ENCODE measurements at regions not wholly inside any gene's neighbourhood (a gene's known extent, or its start where the extent isn't known, plus 50 kb on each side); places are given as distances from the start of the nearest gene placed in this dataset.

GRCh38 chr2:65678779-65679391, 246.5 kb upstream of the SPRED2 start:
- H3K4me1 ChIP-seq (ENCODE audit: control insufficient read depth, insufficient read depth, low read length), result no peaks in the 10 kb centered on the region

GRCh38 chr2:65675350-65675749, 243.0 kb upstream of the SPRED2 start:
- H3K36me3 ChIP-seq (ENCODE audit: control insufficient read depth in 2 of 2, insufficient read depth in 2 of 2, low read length in 2 of 2), result no peaks in the 10 kb centered on the region
- no peaks in the 10 kb centered on the region for H3K27me3 ChIP-seq (ENCODE audit: control insufficient read depth in 1 of 2, insufficient read depth in 2 of 2, low read length in 2 of 2)
- peaks cover 3 to 10% of the 10 kb centered on the region in 2 donors for H3K9me3 ChIP-seq (ENCODE audit: control insufficient read depth in 2 of 2, low read length in 2 of 2)
- no peak overlapping the region for H3K9ac ChIP-seq (ENCODE audit: low read length in 2 of 2)
- H3K4me1 ChIP-seq (ENCODE audit: control insufficient read depth, insufficient read depth, low read length), result no peaks in the 10 kb centered on the region
- no peak overlapping the region for H3K4me3 ChIP-seq (ENCODE audit: low read length in 2 of 2)
- H3K27ac ChIP-seq (ENCODE audit: low read length), result no peak overlapping the region

More at GRCh38 chr2:65678779-65679391, 246.5 kb upstream of the SPRED2 start:
- no peak overlapping the region for H3K9ac ChIP-seq (ENCODE audit: low read length in 2 of 2)
- H3K36me3 ChIP-seq (ENCODE audit: control insufficient read depth in 2 of 2, insufficient read depth in 2 of 2, low read length in 2 of 2), result no peaks in the 10 kb centered on the region
- no peaks in the 10 kb centered on the region for H3K27me3 ChIP-seq (ENCODE audit: control insufficient read depth in 1 of 2, insufficient read depth in 2 of 2, low read length in 2 of 2)
- H3K4me3 ChIP-seq (ENCODE audit: low read length in 2 of 2), result no peak overlapping the region
- H3K27ac ChIP-seq (ENCODE audit: low read length), result no peak overlapping the region
- peaks cover 3 to 6% of the 10 kb centered on the region in 2 donors for H3K9me3 ChIP-seq (ENCODE audit: control insufficient read depth in 2 of 2, low read length in 2 of 2)

GRCh38 chr2:65671670-65672242, 239.4 kb upstream of the SPRED2 start:
- Histone ChIP-seq H3K4me1 (ENCODE audit: control insufficient read depth, insufficient read depth, low read length) (no peaks in the 10 kb centered on the region), H3K36me3 (ENCODE audit: control insufficient read depth in 2 of 2, insufficient read depth in 2 of 2, low read length in 2 of 2) (no peaks in the 10 kb centered on the region), H3K27ac (ENCODE audit: low read length) (no peak overlapping the region), H3K27me3 (ENCODE audit: control insufficient read depth in 1 of 2, insufficient read depth in 2 of 2, low read length in 2 of 2) (no peaks in the 10 kb centered on the region), H3K9me3 (ENCODE audit: control insufficient read depth in 2 of 2, low read length in 2 of 2) (peaks cover 8 to 23% of the 10 kb centered on the region in 2 donors), H3K9ac (ENCODE audit: low read length in 2 of 2) (no peak overlapping the region), H3K4me3 (ENCODE audit: low read length in 2 of 2) (no peak overlapping the region)

GRCh38 chr2:65669574-65669973, 237.2 kb upstream of the SPRED2 start:
- no peaks in the 10 kb centered on the region for H3K27me3 ChIP-seq (ENCODE audit: control insufficient read depth in 1 of 2, insufficient read depth in 2 of 2, low read length in 2 of 2)
- no peaks in the 10 kb centered on the region for H3K4me1 ChIP-seq (ENCODE audit: control insufficient read depth, insufficient read depth, low read length)
- H3K9me3 ChIP-seq (ENCODE audit: control insufficient read depth in 2 of 2, low read length in 2 of 2), result peaks cover 8 to 17% of the 10 kb centered on the region in 2 donors
- no peaks in the 10 kb centered on the region for H3K36me3 ChIP-seq (ENCODE audit: control insufficient read depth in 2 of 2, insufficient read depth in 2 of 2, low read length in 2 of 2)
- no peak overlapping the region for H3K9ac ChIP-seq (ENCODE audit: low read length in 2 of 2)
- H3K27ac ChIP-seq (ENCODE audit: low read length), result no peak overlapping the region
- no peak overlapping the region for H3K4me3 ChIP-seq (ENCODE audit: low read length in 2 of 2)

- Histone ChIP-seq H3K4me3 (ENCODE audit: low read length in 2 of 2) (no peak overlapping the region), H3K27me3 (ENCODE audit: control insufficient read depth in 1 of 2, insufficient read depth in 2 of 2, low read length in 2 of 2) (no peaks in the 10 kb centered on the region), H3K27ac (ENCODE audit: low read length) (no peak overlapping the region), H3K9ac (ENCODE audit: low read length in 2 of 2) (no peak overlapping the region), H3K9me3 (ENCODE audit: control insufficient read depth in 2 of 2, low read length in 2 of 2) (peaks cover 5 to 17% of the 10 kb centered on the region in 2 donors), H3K4me1 (ENCODE audit: control insufficient read depth, insufficient read depth, low read length) (no peaks in the 10 kb centered on the region), H3K36me3 (ENCODE audit: control insufficient read depth in 2 of 2, insufficient read depth in 2 of 2, low read length in 2 of 2) (no peaks in the 10 kb centered on the region)
Observed at GRCh38 chr2:65668744-65669143, 236.3 kb upstream of the SPRED2 start.

GRCh38 chr2:65666156-65666725, 233.8 kb upstream of the SPRED2 start:
- Histone ChIP-seq H3K4me3 (ENCODE audit: low read length in 2 of 2) (no peak overlapping the region), H3K9ac (ENCODE audit: low read length in 2 of 2) (no peak overlapping the region), H3K9me3 (ENCODE audit: control insufficient read depth in 2 of 2, low read length in 2 of 2) (peaks cover 5 to 16% of the 10 kb centered on the region in 2 donors), H3K27ac (ENCODE audit: low read length) (no peak overlapping the region), H3K36me3 (ENCODE audit: control insufficient read depth in 2 of 2, insufficient read depth in 2 of 2, low read length in 2 of 2) (no peaks in the 10 kb centered on the region), H3K27me3 (ENCODE audit: control insufficient read depth in 1 of 2, insufficient read depth in 2 of 2, low read length in 2 of 2) (no peaks in the 10 kb centered on the region), H3K4me1 (ENCODE audit: control insufficient read depth, insufficient read depth, low read length) (peaks cover 4% of the 10 kb centered on the region)

GRCh38 chr2:65664931-65665330, 232.5 kb upstream of the SPRED2 start:
- Histone ChIP-seq H3K4me1 (ENCODE audit: control insufficient read depth, insufficient read depth, low read length) (peaks cover 6% of the 10 kb centered on the region), H3K27ac (ENCODE audit: low read length) (no peak overlapping the region), H3K9ac (ENCODE audit: low read length in 2 of 2) (no peak overlapping the region), H3K9me3 (ENCODE audit: control insufficient read depth in 2 of 2, low read length in 2 of 2) (peaks cover 5 to 13% of the 10 kb centered on the region in 2 donors), H3K4me3 (ENCODE audit: low read length in 2 of 2) (no peak overlapping the region), H3K27me3 (ENCODE audit: control insufficient read depth in 1 of 2, insufficient read depth in 2 of 2, low read length in 2 of 2) (no peaks in the 10 kb centered on the region), H3K36me3 (ENCODE audit: control insufficient read depth in 2 of 2, insufficient read depth in 2 of 2, low read length in 2 of 2) (no peaks in the 10 kb centered on the region)

GRCh38 chr2:65663831-65664407, 231.5 kb upstream of the SPRED2 start:
- peaks cover 5 to 10% of the 10 kb centered on the region in 2 donors for H3K9me3 ChIP-seq (ENCODE audit: control insufficient read depth in 2 of 2, low read length in 2 of 2)
- peaks cover 11% of the 10 kb centered on the region for H3K4me1 ChIP-seq (ENCODE audit: control insufficient read depth, insufficient read depth, low read length)
- H3K27ac ChIP-seq (ENCODE audit: low read length), result no peak overlapping the region
- H3K27me3 ChIP-seq (ENCODE audit: control insufficient read depth in 1 of 2, insufficient read depth in 2 of 2, low read length in 2 of 2), result no peaks in the 10 kb centered on the region
- no peak overlapping the region for H3K9ac ChIP-seq (ENCODE audit: low read length in 2 of 2)
- no peaks in the 10 kb centered on the region for H3K36me3 ChIP-seq (ENCODE audit: control insufficient read depth in 2 of 2, insufficient read depth in 2 of 2, low read length in 2 of 2)
- H3K4me3 ChIP-seq (ENCODE audit: low read length in 2 of 2), result no peak overlapping the region

- Histone ChIP-seq H3K9me3 (ENCODE audit: control insufficient read depth in 2 of 2, low read length in 2 of 2) (no peaks in the 10 kb centered on the region), H3K27ac (ENCODE audit: low read length) (no peak overlapping the region), H3K27me3 (ENCODE audit: control insufficient read depth in 1 of 2, insufficient read depth in 2 of 2, low read length in 2 of 2) (no peaks in the 10 kb centered on the region), H3K9ac (ENCODE audit: low read length in 2 of 2) (no peak overlapping the region), H3K4me3 (ENCODE audit: low read length in 2 of 2) (peak overlapping the region; percentile 44 to 66), H3K4me1 (ENCODE audit: control insufficient read depth, insufficient read depth, low read length) (peaks cover 14% of the 10 kb centered on the region), H3K36me3 (ENCODE audit: control insufficient read depth in 2 of 2, insufficient read depth in 2 of 2, low read length in 2 of 2) (no peaks in the 10 kb centered on the region)
Observed at GRCh38 chr2:65662654-65663432, 230.4 kb upstream of the SPRED2 start.

- Histone ChIP-seq H3K27me3 (ENCODE audit: control insufficient read depth in 1 of 2, insufficient read depth in 2 of 2, low read length in 2 of 2) (no peaks in the 10 kb centered on the region), H3K9ac (ENCODE audit: low read length in 2 of 2) (peak overlapping the region in 1 of 2 donors; percentile 16), H3K9me3 (ENCODE audit: control insufficient read depth in 2 of 2, low read length in 2 of 2) (no peaks in the 10 kb centered on the region), H3K27ac (ENCODE audit: low read length) (no peak overlapping the region), H3K4me1 (ENCODE audit: control insufficient read depth, insufficient read depth, low read length) (peaks cover 14% of the 10 kb centered on the region), H3K4me3 (ENCODE audit: low read length in 2 of 2) (peak overlapping the region; percentile 44 to 66), H3K36me3 (ENCODE audit: control insufficient read depth in 2 of 2, insufficient read depth in 2 of 2, low read length in 2 of 2) (no peaks in the 10 kb centered on the region)
Observed at GRCh38 chr2:65661980-65662653, 229.7 kb upstream of the SPRED2 start.
